ENCODE measurements at regions not wholly inside any gene's neighbourhood (a gene's known extent, or its start where the extent isn't known, plus 50 kb on each side); places are given as distances from the start of the nearest gene placed in this dataset.

- Histone ChIP-seq H3K27me3 (ENCODE audit: insufficient read depth, insufficient read length) (no peaks in the 10 kb centered on the region), H3K9ac (ENCODE audit: insufficient read length, low read depth) (no peak overlapping the region), H3K4me3 (ENCODE audit: insufficient read length, low read depth) (no peak overlapping the region), H3K36me3 (ENCODE audit: insufficient read depth, insufficient read length, low read length) (no peaks in the 10 kb centered on the region), H3K9me3 (ENCODE audit: insufficient read depth, low read length) (peaks cover 8% of the 10 kb centered on the region; the same call in 1 of the 2 replicates), H3K4me1 (ENCODE audit: insufficient read depth, insufficient read length) (no peaks in the 10 kb centered on the region)
- no peak for DNase-seq (ENCODE audit: low read depth, low spot score)
- TF ChIP-seq SUZ12 (IDR thresholded peaks at IDR 0.05; ENCODE audit: extremely low read depth, insufficient read depth, insufficient read length) (no peak), ZNF274 (IDR thresholded peaks at IDR 0.05; ENCODE audit: low read depth, low read length) (no peak), YY1 (IDR thresholded peaks at IDR 0.05; ENCODE audit: insufficient read depth, insufficient read length) (no peak)
Observed at GRCh38 chr2:8617590-8617989, 64.3 kb upstream of the ID2 start.

GRCh38 chr2:8619071-8619470 lies 62.8 kb upstream of the ID2 start:
- no peaks in the 10 kb centered on the region for H3K36me3 ChIP-seq (ENCODE audit: insufficient read depth, insufficient read length, low read length)
- no peaks in the 10 kb centered on the region for H3K4me1 ChIP-seq (ENCODE audit: insufficient read depth, insufficient read length)
- peaks cover 8% of the 10 kb centered on the region; the same call in 1 of the 2 replicates for H3K9me3 ChIP-seq (ENCODE audit: insufficient read depth, low read length)
- H3K4me3 ChIP-seq (ENCODE audit: insufficient read length, low read depth), result no peak overlapping the region
- H3K27me3 ChIP-seq (ENCODE audit: insufficient read depth, insufficient read length), result no peaks in the 10 kb centered on the region
- H3K9ac ChIP-seq (ENCODE audit: insufficient read length, low read depth), result no peak overlapping the region
- TF ChIP-seq SUZ12 (IDR thresholded peaks at IDR 0.05; ENCODE audit: extremely low read depth, insufficient read depth, insufficient read length) (no peak), YY1 (IDR thresholded peaks at IDR 0.05; ENCODE audit: insufficient read depth, insufficient read length) (no peak), ZNF274 (IDR thresholded peaks at IDR 0.05; ENCODE audit: low read depth, low read length) (no peak)
- no peak for DNase-seq (ENCODE audit: low read depth, low spot score)

- DNase-seq (ENCODE audit: low read depth, low spot score), result no peak
- Histone ChIP-seq H3K4me3 (ENCODE audit: insufficient read length, low read depth) (no peak overlapping the region), H3K36me3 (ENCODE audit: insufficient read depth, insufficient read length, low read length) (no peaks in the 10 kb centered on the region), H3K9ac (ENCODE audit: insufficient read length, low read depth) (no peak overlapping the region), H3K4me1 (ENCODE audit: insufficient read depth, insufficient read length) (no peaks in the 10 kb centered on the region), H3K27me3 (ENCODE audit: insufficient read depth, insufficient read length) (no peaks in the 10 kb centered on the region), H3K9me3 (ENCODE audit: insufficient read depth, low read length) (no peaks in the 10 kb centered on the region)
- TF ChIP-seq SUZ12 (IDR thresholded peaks at IDR 0.05; ENCODE audit: extremely low read depth, insufficient read depth, insufficient read length) (no peak), ZNF274 (IDR thresholded peaks at IDR 0.05; ENCODE audit: low read depth, low read length) (no peak), YY1 (IDR thresholded peaks at IDR 0.05; ENCODE audit: insufficient read depth, insufficient read length) (no peak)
Observed at GRCh38 chr2:8620611-8621382, 61.1 kb upstream of the ID2 start.

GRCh38 chr2:8622199-8622911 lies 59.5 kb upstream of the ID2 start:
- TF ChIP-seq ZNF274 (IDR thresholded peaks at IDR 0.05; ENCODE audit: low read depth, low read length), result no peak
- TF ChIP-seq SUZ12 (IDR thresholded peaks at IDR 0.05; ENCODE audit: extremely low read depth, insufficient read depth, insufficient read length), result no peak
- no peak for TF ChIP-seq YY1 (IDR thresholded peaks at IDR 0.05; ENCODE audit: insufficient read depth, insufficient read length)
- DNase-seq (ENCODE audit: low read depth, low spot score), result no peak
- Histone ChIP-seq H3K36me3 (ENCODE audit: insufficient read depth, insufficient read length, low read length) (no peaks in the 10 kb centered on the region), H3K4me1 (ENCODE audit: insufficient read depth, insufficient read length) (no peaks in the 10 kb centered on the region), H3K9ac (ENCODE audit: insufficient read length, low read depth) (no peak overlapping the region), H3K4me3 (ENCODE audit: insufficient read length, low read depth) (no peak overlapping the region), H3K27me3 (ENCODE audit: insufficient read depth, insufficient read length) (no peaks in the 10 kb centered on the region), H3K9me3 (ENCODE audit: insufficient read depth, low read length) (no peaks in the 10 kb centered on the region)

- no peaks in the 10 kb centered on the region for H3K27me3 ChIP-seq (ENCODE audit: insufficient read depth, insufficient read length)
Observed at GRCh38 chr2:8622924-8623465, 58.9 kb upstream of the ID2 start.

GRCh38 chr2:8623576-8623957 lies 58.3 kb upstream of the ID2 start:
- Histone ChIP-seq H3K27me3 (ENCODE audit: insufficient read depth, insufficient read length) (no peaks in the 10 kb centered on the region), H3K4me1 (ENCODE audit: insufficient read depth, insufficient read length) (peaks cover 5% of the 10 kb centered on the region), H3K36me3 (ENCODE audit: insufficient read depth, insufficient read length, low read length) (no peaks in the 10 kb centered on the region), H3K9me3 (ENCODE audit: insufficient read depth, low read length) (no peaks in the 10 kb centered on the region), H3K4me3 (ENCODE audit: insufficient read length, low read depth) (no peak overlapping the region), H3K9ac (ENCODE audit: insufficient read length, low read depth) (no peak overlapping the region)
- DNase-seq (ENCODE audit: low read depth, low spot score), result no peak
- no peak for TF ChIP-seq YY1 (IDR thresholded peaks at IDR 0.05; ENCODE audit: insufficient read depth, insufficient read length)
- TF ChIP-seq SUZ12 (IDR thresholded peaks at IDR 0.05; ENCODE audit: extremely low read depth, insufficient read depth, insufficient read length), result no peak
- TF ChIP-seq ZNF274 (IDR thresholded peaks at IDR 0.05; ENCODE audit: low read depth, low read length), result no peak

More at GRCh38 chr2:8622924-8623465, 58.9 kb upstream of the ID2 start:
- Histone ChIP-seq H3K9ac (ENCODE audit: insufficient read length, low read depth) (no peak overlapping the region), H3K36me3 (ENCODE audit: insufficient read depth, insufficient read length, low read length) (no peaks in the 10 kb centered on the region), H3K4me1 (ENCODE audit: insufficient read depth, insufficient read length) (peaks cover 2% of the 10 kb centered on the region), H3K9me3 (ENCODE audit: insufficient read depth, low read length) (no peaks in the 10 kb centered on the region), H3K4me3 (ENCODE audit: insufficient read length, low read depth) (no peak overlapping the region)
- DNase-seq (ENCODE audit: low read depth, low spot score), result no peak
- TF ChIP-seq ZNF274 (IDR thresholded peaks at IDR 0.05; ENCODE audit: low read depth, low read length) (no peak), SUZ12 (IDR thresholded peaks at IDR 0.05; ENCODE audit: extremely low read depth, insufficient read depth, insufficient read length) (no peak), YY1 (IDR thresholded peaks at IDR 0.05; ENCODE audit: insufficient read depth, insufficient read length) (no peak)

Measured in NT2/D1 (cell line).